Epidermal melanocyte (primary cell): ENCODE measurements at regions not wholly inside any gene's neighbourhood (a gene's known extent, or its start where the extent isn't known, plus 50 kb on each side); places are given as distances from the start of the nearest gene placed in this dataset.

Experiments used
- DNase-seq: peaks from one replicate; pipeline ENCODE4 v3.0.0; 2011; ENCODE audit warnings: low spot score; ENCODE audit not compliant: insufficient read length

- DNase-seq: no peak
Observed at GRCh38 chr7:94228223-94228622, 166.5 kb upstream of the COL1A2 start.

- DNase-seq: no peak
Observed at GRCh38 chr7:94228678-94229077, 166.0 kb upstream of the COL1A2 start.

DNA sequence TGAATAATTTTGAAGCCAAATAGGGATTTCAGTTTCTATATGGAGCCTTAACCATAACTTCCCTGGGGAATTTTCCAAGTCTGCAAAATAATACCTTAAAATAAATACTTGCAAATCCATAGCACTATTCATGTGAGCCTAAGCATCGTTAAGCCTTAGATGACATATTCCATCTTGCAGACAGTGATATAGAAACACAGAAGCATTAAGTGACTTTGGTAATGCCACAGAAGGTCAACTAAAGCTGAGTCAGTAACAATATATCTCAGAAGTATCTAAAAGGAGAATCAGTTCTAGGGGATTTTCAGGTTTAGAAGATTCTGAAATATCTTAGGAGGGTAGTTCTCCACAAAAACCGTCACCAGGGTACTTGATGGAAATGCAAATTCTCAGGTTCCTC is 163.4 kb upstream of the COL1A2 start:
- DNase-seq: no peak

GRCh38 chr7:94236960-94237359 is 157.7 kb upstream of the COL1A2 start:
- DNase-seq: no peak

- DNase-seq: no peak
Observed at GRCh38 chr7:94237417-94237816, 157.3 kb upstream of the COL1A2 start.

DNA sequence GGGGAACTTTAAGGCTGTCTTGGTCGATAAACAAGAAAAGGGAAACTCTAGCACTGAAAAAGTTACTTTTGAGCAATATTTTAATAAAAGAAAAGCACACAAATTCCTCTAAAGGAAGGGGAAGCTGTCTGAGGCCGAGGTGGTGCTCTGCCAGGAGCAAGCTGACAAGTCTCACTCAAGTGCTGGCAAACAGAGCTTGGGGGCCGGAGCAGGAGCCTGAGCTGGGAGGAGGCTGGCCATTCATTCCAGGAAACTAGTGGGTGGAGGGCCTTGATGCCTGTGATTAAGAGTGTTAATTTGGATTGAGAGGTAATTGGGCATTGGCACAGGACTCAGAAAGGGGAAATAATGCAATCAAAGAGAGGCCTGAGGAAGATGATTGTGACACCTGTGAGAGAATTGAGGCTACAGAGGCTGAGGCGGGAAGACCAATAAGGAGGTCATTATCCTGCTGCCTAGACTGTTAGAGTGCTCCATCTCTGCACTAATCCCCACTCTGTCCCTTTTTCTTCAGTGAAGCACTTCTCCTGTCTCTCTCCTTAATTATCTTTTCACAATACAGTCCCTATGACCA is 154.9 kb upstream of the COL1A2 start:
- no peak for DNase-seq

DNA sequence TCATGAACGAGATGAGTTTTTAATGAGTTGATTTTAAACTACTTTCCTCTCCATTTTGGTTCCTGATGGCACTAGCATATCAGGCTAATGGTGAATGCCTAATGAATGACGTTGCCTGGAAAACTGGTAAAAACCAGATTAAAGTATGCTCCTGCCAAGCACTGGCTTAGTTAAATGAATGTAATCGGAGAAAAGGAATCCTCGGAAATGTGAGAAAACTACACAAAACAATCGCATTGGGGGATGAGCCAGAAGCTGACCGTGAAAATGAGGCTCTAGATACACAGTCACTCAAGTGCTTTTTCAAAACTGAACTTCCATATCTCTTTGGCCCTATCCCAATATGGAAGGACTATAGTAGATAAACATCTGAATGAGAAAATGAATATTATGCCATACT is 153.8 kb upstream of the COL1A2 start:
- no peak for DNase-seq

DNA sequence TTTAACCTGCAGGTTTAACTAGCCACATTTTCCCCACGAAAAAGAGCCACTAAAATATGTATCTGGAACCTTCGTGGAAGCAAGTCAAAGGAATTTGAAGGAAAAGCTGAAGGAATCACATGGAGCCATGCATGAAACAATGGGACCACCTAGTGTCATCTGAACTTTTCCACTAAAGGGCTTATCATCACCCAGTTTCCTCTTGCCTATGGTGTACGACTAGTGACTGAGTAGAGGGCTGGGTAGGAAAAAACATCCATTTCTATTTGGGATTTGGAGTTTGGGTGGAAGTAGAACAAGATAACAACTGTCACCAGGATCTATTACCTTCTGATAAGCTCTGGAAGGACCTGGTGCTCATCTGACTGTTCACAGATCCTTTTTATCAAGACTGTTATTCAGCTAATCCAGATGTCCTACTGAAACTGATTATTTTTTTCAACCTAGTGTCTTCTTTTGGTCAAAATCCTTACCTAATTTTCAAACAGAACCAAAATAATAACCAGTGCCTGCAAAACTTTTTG is 153.2 kb upstream of the COL1A2 start:
- DNase-seq: no peak

DNA sequence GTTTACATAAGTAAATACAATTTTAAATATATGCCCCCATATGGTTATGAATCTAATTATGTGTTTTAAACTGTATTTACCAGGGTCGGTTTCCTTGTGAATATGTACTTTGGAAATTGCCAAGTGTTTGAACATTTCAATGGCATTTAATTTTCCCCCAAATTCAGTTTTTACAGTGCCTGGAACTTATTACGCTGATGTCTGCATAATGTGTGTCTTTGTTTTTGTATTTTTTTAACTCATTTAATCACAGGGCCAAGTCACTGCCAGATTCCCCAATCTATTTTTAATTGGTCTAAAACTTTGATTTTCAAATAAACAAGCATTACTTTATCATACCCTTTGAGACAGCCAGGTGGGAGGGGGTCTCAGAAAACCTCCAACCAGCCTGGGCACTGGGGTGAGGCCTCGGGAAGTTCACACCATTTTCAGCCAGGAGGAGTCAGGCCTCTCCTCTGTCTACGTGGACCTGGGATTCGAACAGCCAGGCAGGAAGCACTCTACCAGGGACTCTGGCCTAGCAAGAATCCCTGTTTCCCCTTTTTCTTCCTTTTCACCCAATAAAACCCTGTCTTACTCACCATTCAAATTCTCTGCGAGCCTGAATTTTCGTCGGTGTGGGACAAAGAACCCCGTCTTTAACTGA is 151.5 kb upstream of the COL1A2 start:
- DNase-seq: no peak

GRCh38 chr7:94244760-94245159 is 149.9 kb upstream of the COL1A2 start:
- no peak for DNase-seq

GRCh38 chr7:94245500-94245899 is 149.2 kb upstream of the COL1A2 start:
- no peak for DNase-seq

DNA sequence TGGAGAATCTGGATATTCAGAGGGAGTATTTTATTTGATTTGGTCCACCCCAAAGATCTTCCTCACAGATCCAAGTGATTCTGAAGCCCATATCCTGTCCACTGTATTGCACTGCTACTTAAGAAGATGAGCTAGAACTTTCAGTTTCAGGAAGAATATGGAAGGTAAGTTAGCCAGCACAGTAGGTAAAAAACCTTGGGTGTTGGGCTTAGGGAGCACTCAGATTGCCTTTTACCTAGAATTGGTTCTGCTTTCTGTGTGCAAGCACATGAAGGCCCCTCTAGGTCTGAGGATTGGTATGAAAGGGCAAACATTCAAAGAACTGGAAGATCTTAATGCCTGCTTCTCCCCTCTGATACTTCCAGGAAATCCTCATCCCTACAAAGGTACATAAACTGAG is 146.7 kb upstream of the COL1A2 start:
- DNase-seq: no peak

GRCh38 chr7:94249631-94250030 is 145.1 kb upstream of the COL1A2 start:
- DNase-seq: no peak

DNA sequence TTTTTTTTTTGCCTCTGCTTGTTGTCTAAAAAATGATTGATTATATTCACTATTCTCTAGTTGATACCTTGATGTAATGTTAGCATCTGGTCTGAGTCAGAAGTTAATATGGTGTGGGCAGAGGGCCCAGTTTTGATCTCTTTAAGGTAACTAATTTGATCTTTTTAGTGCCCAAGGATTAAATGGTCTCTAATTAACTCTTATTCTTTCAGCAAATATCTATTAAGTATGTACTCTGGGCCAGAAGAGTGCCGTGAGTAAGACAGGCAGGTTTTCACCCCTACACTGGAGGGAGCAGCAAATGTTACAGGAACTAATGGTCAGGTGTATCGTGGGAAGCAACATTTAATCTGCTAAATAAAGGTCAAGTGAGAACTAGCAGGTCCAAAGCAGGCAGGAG is 144.6 kb upstream of the COL1A2 start:
- DNase-seq: no peak

- DNase-seq: no peak
Observed at GRCh38 chr7:94250987-94251386, 143.7 kb upstream of the COL1A2 start.

GRCh38 chr7:94252124-94252523 is 142.6 kb upstream of the COL1A2 start:
- no peak for DNase-seq

- DNase-seq: no peak
Observed at GRCh38 chr7:94252971-94253370, 141.7 kb upstream of the COL1A2 start.

GRCh38 chr7:94253686-94254085 is 141.0 kb upstream of the COL1A2 start:
- no peak for DNase-seq

- DNase-seq: no peak
Observed at GRCh38 chr7:94258418-94259300, 136.0 kb upstream of the COL1A2 start.

GRCh38 chr7:94261067-94261466 is 133.6 kb upstream of the COL1A2 start:
- no peak for DNase-seq

- no peak for DNase-seq
Observed at GRCh38 chr7:94264756-94265155, 129.9 kb upstream of the COL1A2 start.

GRCh38 chr7:94265456-94265855 is 129.2 kb upstream of the COL1A2 start:
- no peak for DNase-seq
